Upper lobe of left lung (tissue), 4 donors: ENCODE measurements at regions not wholly inside any gene's neighbourhood (a gene's known extent, or its start where the extent isn't known, plus 50 kb on each side); places are given as distances from the start of the nearest gene placed in this dataset.

Experiments used
- POLR2A ChIP-seq, 4 donors: fragments of 450-650 bp; IDR thresholded peaks; one replicate each; pipeline ENCODE4 v1.5.1; 2016 to 2017; ENCODE audit warnings: antibody characterized with exemption in 4 of 4, mild to moderate bottlenecking in 2 of 4
- POLR2AphosphoS5 ChIP-seq, 2 donors: sonication (generic); formaldehyde crosslinking; IDR thresholded peaks; one replicate each; pipeline ENCODE4 v1.5.1; 2017; ENCODE audit warnings: antibody characterized with exemption in 2 of 2
- TF ChIP-seq, protein P1 (sequence below), 6 experiments: fragments of 450-650 bp in 4 of 6; fragments of 200-600 bp in 2 of 6; sonication (generic) in 2 of 6; IDR thresholded peaks; one replicate each; pipeline ENCODE4 v1.5.1; 2016 to 2019; ENCODE audit warnings: antibody characterized with exemption in 6 of 6

DNA sequence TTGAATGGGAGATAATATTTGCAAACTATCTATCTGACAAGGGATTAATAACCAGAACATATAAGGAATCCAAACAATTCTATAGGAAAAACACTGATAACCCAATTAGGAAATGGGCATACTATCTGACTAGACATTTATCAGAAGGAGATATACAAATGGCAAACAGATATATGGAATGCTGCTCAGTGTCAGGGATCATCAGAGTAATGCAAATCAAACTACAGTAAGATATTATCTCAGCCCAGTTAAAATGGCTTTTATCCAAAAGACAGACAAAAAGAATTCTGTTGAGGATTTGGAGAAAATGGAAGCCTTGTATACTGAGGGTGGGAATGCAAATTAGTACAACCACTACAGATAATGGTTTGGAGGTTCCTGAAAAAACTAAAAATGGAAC is 758.0 kb upstream of the B3GALT2 start:
- no peak for TF ChIP-seq POLR2AphosphoS5 (IDR thresholded peaks at IDR 0.05)
- TF ChIP-seq, protein P1, sequence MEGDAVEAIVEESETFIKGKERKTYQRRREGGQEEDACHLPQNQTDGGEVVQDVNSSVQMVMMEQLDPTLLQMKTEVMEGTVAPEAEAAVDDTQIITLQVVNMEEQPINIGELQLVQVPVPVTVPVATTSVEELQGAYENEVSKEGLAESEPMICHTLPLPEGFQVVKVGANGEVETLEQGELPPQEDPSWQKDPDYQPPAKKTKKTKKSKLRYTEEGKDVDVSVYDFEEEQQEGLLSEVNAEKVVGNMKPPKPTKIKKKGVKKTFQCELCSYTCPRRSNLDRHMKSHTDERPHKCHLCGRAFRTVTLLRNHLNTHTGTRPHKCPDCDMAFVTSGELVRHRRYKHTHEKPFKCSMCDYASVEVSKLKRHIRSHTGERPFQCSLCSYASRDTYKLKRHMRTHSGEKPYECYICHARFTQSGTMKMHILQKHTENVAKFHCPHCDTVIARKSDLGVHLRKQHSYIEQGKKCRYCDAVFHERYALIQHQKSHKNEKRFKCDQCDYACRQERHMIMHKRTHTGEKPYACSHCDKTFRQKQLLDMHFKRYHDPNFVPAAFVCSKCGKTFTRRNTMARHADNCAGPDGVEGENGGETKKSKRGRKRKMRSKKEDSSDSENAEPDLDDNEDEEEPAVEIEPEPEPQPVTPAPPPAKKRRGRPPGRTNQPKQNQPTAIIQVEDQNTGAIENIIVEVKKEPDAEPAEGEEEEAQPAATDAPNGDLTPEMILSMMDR (IDR thresholded peaks at IDR 0.05): no peak
- TF ChIP-seq POLR2A (IDR thresholded peaks at IDR 0.05): no peak
